ENCODE measurements at regions not wholly inside any gene's neighbourhood (a gene's known extent, or its start where the extent isn't known, plus 50 kb on each side); places are given as distances from the start of the nearest gene placed in this dataset.

GRCh38 chr3:30269751-30270445 is 336.5 kb upstream of the TGFBR2 start:
- peak; percentile 54 to 81 (median 77) for DNase-seq

GRCh38 chr3:30271781-30272180 is 334.6 kb upstream of the TGFBR2 start:
- no peak for DNase-seq

- DNase-seq, result no peak
Observed at GRCh38 chr3:30273304-30274072, 332.9 kb upstream of the TGFBR2 start.

- DNase-seq, result no peak
Observed at GRCh38 chr3:30277494-30277893, 328.9 kb upstream of the TGFBR2 start.

GRCh38 chr3:30281526-30281925 is 324.9 kb upstream of the TGFBR2 start:
- no peak for DNase-seq

GRCh38 chr3:30282154-30282696 is 324.2 kb upstream of the TGFBR2 start:
- DNase-seq, result peak in 1 of 3 donors; percentile 63

- no peak for DNase-seq
Observed at GRCh38 chr3:30285188-30286006, 321.0 kb upstream of the TGFBR2 start.

GRCh38 chr3:30286007-30286669 is 320.3 kb upstream of the TGFBR2 start:
- peak; percentile 67 to 80 (median 80) for DNase-seq

- DNase-seq, result no peak
Observed at GRCh38 chr3:30286811-30287210, 319.6 kb upstream of the TGFBR2 start.

- DNase-seq, result no peak
Observed at GRCh38 chr3:30288830-30289229, 317.6 kb upstream of the TGFBR2 start.

GRCh38 chr3:30289324-30289723 is 317.1 kb upstream of the TGFBR2 start:
- peak; percentile 13 to 61 (median 39) for DNase-seq

GRCh38 chr3:30289766-30290165 is 316.6 kb upstream of the TGFBR2 start:
- peak; percentile 23 to 47 (median 44) for DNase-seq

GRCh38 chr3:30290479-30290878 is 315.9 kb upstream of the TGFBR2 start:
- no peak for DNase-seq

- DNase-seq, result no peak
Observed at GRCh38 chr3:30292192-30292893, 314.1 kb upstream of the TGFBR2 start.

GRCh38 chr3:30293621-30294240 is 312.7 kb upstream of the TGFBR2 start:
- no peak for DNase-seq

GRCh38 chr3:30294241-30294667 is 312.1 kb upstream of the TGFBR2 start:
- no peak for DNase-seq

- no peak for DNase-seq
Observed at GRCh38 chr3:30297112-30297511, 309.3 kb upstream of the TGFBR2 start.

GRCh38 chr3:30299674-30300385 is 306.6 kb upstream of the TGFBR2 start:
- no peak for DNase-seq

GRCh38 chr3:30300809-30301208 is 305.6 kb upstream of the TGFBR2 start:
- DNase-seq, result no peak

- no peak for DNase-seq
Observed at GRCh38 chr3:30302027-30302426, 304.4 kb upstream of the TGFBR2 start.

- no peak for DNase-seq
Observed at GRCh38 chr3:30303770-30304169, 302.6 kb upstream of the TGFBR2 start.
